OCI-LY7 (cell line): ENCODE measurements at regions not wholly inside any gene's neighbourhood (a gene's known extent, or its start where the extent isn't known, plus 50 kb on each side); places are given as distances from the start of the nearest gene placed in this dataset.

ENCODE experiments used
- BruUV-seq: library from RNA; stranded (reverse); fragments of 400-500 nt; replicated peaks from 2 replicates; lab custom pipeline; 2021; lab: Mats Ljungman, UMichigan
- CTCF ChIA-PET: fragments of 300-600 bp; sonication (Branson Sonifier 250); formaldehyde crosslinking; loops from one replicate; lab custom pipeline; 2022; ENCODE audit warnings: antibody characterized with exemption; ENCODE audit not compliant: unreplicated experiment; lab: Charles Lee
- POLR2A ChIA-PET: fragments of 300-600 bp; sonication (Branson Sonifier 250); formaldehyde crosslinking; loops from one replicate; lab custom pipeline; 2022; ENCODE audit warnings: antibody characterized with exemption; lab: Charles Lee
- DNase-seq: peaks from one replicate; pipeline ENCODE4 v3.0.0-alpha.2; 2015; ENCODE audit warnings: low spot score
- H2AFZ ChIP-seq: fragments of 200-600 bp; sonication (generic), shearing (Covaris generic); 2 replicates; pipeline ENCODE4 v1.6.1; 2014; ENCODE audit warnings: mild to moderate bottlenecking, antibody characterized with exemption, low read length, moderate library complexity
- H3K27ac ChIP-seq: fragments of 200-600 bp; sonication (generic); 2 replicates; pipeline ENCODE4 v1.5.1; 2014; ENCODE audit warnings: mixed run types, low read depth, mild to moderate bottlenecking, moderate library complexity, low read length, inconsistent platforms; ENCODE audit not compliant: poor library complexity, severe bottlenecking
- H3K36me3 ChIP-seq: fragments of 200-600 bp; sonication (generic); 2 replicates; pipeline ENCODE4 v1.6.1; 2014; ENCODE audit warnings: mild to moderate bottlenecking, antibody characterized with exemption, low read length, moderate library complexity, mixed read lengths; ENCODE audit not compliant: insufficient read depth
- H3K4me1 ChIP-seq: fragments of 200-600 bp; sonication (generic); 2 replicates; pipeline ENCODE4 v1.5.1; 2014; ENCODE audit warnings: mild to moderate bottlenecking, low read length; ENCODE audit not compliant: insufficient read depth, poor library complexity, severe bottlenecking
- H3K4me2 ChIP-seq: fragments of 200-600 bp; sonication (generic); 2 replicates; pipeline ENCODE4 v1.6.1; 2014; ENCODE audit warnings: mild to moderate bottlenecking, low read length
- H3K4me3 ChIP-seq: fragments of 200-600 bp; sonication (generic); 2 replicates; pipeline ENCODE4 v1.5.1; 2014; ENCODE audit warnings: mild to moderate bottlenecking, low read depth, low read length; ENCODE audit not compliant: poor library complexity, severe bottlenecking
- H3K79me2 ChIP-seq: fragments of 200-600 bp; sonication (generic); 2 replicates; pipeline ENCODE4 v1.6.1; 2016; ENCODE audit warnings: low read depth, mild to moderate bottlenecking, low read length, moderate library complexity, mixed read lengths; ENCODE audit not compliant: insufficient read depth
- H3K9me2 ChIP-seq: fragments of 200-600 bp; sonication (generic); 2 replicates; pipeline ENCODE4 v1.6.1; 2016; ENCODE audit warnings: mild to moderate bottlenecking, low read length, mixed read lengths; ENCODE audit not compliant: insufficient read depth
- H3K9me3 ChIP-seq: fragments of 200-600 bp; sonication (generic); 2 replicates; pipeline ENCODE4 v1.6.1; 2014; ENCODE audit warnings: mild to moderate bottlenecking, mixed run types, low read length, mixed read lengths
- H4K20me1 ChIP-seq: fragments of 200-600 bp; sonication (generic); 2 replicates; pipeline ENCODE4 v1.6.1; 2014; ENCODE audit warnings: mild to moderate bottlenecking, antibody characterized with exemption, low read length, moderate library complexity, mixed read lengths; ENCODE audit not compliant: insufficient read depth
- EZH2phosphoT487 ChIP-seq: fragments of 200-600 bp; sonication (generic); IDR thresholded peaks from 2 replicates; pipeline ENCODE4 v1.6.1; 2018; ENCODE audit warnings: low read depth, borderline replicate concordance, mild to moderate bottlenecking, mixed run types, antibody characterized with exemption, low read length, moderate library complexity, mixed read lengths
- intact Hi-C: fragments of 100-400 bp; cut with micrococcal nuclease; formaldehyde crosslinking; loops from one replicate; pipeline ENCODE4 v1.10.0; 2022; ENCODE audit not compliant: unreplicated experiment
- TF ChIP-seq, protein P1 (sequence below): fragments of 200-600 bp; sonication (generic); conservative IDR thresholded peaks from 2 replicates; pipeline ENCODE4 v1.5.1; 2014; ENCODE audit warnings: mild to moderate bottlenecking, antibody characterized with exemption, low read length, moderate library complexity, mixed read lengths

DNA sequence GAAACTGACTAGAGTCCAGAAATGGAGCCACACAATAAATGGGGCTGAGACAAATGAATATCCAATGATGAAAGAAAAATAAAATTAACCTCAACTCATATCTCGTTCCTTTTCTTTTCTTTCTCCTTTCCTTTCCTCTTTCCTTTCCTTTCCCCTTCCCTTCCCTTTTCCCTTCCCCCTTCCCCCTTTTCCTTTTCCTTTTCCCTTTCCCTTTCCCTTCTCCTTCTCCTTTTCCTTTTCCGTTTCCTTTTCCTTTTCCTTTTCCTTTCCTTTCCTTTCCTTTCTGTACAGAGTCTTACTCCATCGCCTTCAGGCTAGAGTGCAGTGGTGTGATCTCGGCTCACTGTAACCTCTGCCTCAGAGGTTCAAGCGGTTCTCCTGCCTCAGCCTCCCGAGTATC lies 146.3 kb downstream of the RTL9 start:
- Histone ChIP-seq H3K4me1 (no peaks in the 10 kb centered on the region), H2AFZ (no peak overlapping the region), H4K20me1 (no peaks in the 10 kb centered on the region), H3K4me3 (no peak overlapping the region), H3K36me3 (no peaks in the 10 kb centered on the region), H3K9me2 (no peaks in the 10 kb centered on the region), H3K79me2 (no peaks in the 10 kb centered on the region), H3K27ac (no peak overlapping the region), H3K4me2 (no peak overlapping the region), H3K9me3 (no peaks in the 10 kb centered on the region)
- BruUV-seq: no TSS peak
- POLR2A ChIA-PET: no interaction called here
- CTCF ChIA-PET: no interaction called here
- intact Hi-C loops: no loop called here
- DNase-seq: no peak
- TF ChIP-seq EZH2phosphoT487: no peak
- TF ChIP-seq, protein P1, sequence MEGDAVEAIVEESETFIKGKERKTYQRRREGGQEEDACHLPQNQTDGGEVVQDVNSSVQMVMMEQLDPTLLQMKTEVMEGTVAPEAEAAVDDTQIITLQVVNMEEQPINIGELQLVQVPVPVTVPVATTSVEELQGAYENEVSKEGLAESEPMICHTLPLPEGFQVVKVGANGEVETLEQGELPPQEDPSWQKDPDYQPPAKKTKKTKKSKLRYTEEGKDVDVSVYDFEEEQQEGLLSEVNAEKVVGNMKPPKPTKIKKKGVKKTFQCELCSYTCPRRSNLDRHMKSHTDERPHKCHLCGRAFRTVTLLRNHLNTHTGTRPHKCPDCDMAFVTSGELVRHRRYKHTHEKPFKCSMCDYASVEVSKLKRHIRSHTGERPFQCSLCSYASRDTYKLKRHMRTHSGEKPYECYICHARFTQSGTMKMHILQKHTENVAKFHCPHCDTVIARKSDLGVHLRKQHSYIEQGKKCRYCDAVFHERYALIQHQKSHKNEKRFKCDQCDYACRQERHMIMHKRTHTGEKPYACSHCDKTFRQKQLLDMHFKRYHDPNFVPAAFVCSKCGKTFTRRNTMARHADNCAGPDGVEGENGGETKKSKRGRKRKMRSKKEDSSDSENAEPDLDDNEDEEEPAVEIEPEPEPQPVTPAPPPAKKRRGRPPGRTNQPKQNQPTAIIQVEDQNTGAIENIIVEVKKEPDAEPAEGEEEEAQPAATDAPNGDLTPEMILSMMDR: no peak

DNA sequence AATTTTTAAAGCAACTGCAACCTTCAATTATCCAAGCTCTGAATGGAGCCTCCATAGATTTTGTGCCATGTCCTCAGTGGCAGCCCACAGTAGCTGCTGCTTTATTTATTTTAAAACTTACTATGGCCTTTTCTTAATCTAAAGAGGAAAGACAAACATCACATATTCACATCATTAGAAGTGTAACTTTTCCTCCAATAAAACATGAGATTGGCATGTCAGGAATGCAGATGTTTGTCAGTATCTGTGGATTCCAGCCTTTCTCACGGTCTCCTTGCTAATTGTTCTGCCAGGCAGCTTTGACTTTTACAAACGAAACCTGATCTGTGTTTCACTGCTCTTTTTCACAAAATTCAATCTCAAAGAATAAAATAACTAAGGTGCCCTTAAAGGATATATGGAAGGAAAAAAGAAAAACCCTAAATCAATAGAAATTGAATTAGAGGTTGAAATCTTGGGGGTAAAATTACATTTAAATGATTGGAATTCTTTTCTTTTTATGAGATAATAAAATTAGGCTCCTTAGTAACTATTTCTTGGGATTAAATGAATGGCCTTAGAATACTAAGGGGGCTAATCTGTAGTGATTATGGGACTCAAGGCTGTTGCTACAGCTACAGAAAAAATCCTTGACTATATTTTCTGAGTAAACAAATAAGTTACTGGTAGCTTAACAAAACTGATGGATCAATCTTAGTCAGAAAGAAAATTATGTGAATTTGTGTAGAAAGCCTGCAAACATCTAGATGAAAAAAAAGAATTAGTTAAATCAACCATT lies 151.3 kb downstream of the RTL9 start:
- Histone ChIP-seq H3K4me3 (no peak overlapping the region), H3K36me3 (no peaks in the 10 kb centered on the region), H3K4me2 (no peak overlapping the region), H3K79me2 (no peaks in the 10 kb centered on the region), H2AFZ (no peak overlapping the region), H3K27ac (no peak overlapping the region), H3K9me3 (no peaks in the 10 kb centered on the region), H4K20me1 (no peaks in the 10 kb centered on the region), H3K4me1 (no peaks in the 10 kb centered on the region), H3K9me2 (no peaks in the 10 kb centered on the region)
- BruUV-seq: no TSS peak
- no peak for TF ChIP-seq EZH2phosphoT487
- TF ChIP-seq, protein P1: no peak
- POLR2A ChIA-PET: interaction anchor here (0.8 kb wide), 1 partner anchor 8 kb away, joined by 3 read pairs; no protein-coding TSS in a partner anchor
- CTCF ChIA-PET: no interaction called here
- intact Hi-C loops: no loop called here
- DNase-seq: no peak

DNA sequence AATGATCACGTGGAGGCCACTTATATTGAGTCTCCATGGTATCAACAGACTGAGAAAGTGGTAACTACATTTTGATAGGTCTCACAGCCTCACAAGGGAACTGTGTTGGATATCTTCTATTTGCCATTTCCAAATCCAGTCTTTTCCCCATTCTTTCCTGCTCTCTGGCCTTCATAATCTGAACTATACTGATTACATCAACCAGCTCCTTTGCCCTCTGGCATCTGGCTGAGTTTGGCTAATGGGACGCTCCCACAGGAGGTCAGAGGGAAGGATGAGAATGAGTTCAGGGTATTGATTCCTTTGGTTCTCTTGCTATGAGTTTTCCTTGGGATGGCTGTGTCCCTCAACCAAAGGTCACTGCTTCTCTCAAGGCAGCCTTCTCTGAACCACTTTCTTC lies 152.6 kb downstream of the RTL9 start:
- CTCF ChIA-PET: no interaction called here
- no peak overlapping the region for H3K4me3 ChIP-seq
- no peaks in the 10 kb centered on the region for H3K9me3 ChIP-seq
- H3K27ac ChIP-seq: no peak overlapping the region
- DNase-seq: no peak
- BruUV-seq: no TSS peak
- no peaks in the 10 kb centered on the region for H3K79me2 ChIP-seq
- POLR2A ChIA-PET: no interaction called here
- H3K4me2 ChIP-seq: no peak overlapping the region
- no peaks in the 10 kb centered on the region for H3K9me2 ChIP-seq
- no peaks in the 10 kb centered on the region for H3K4me1 ChIP-seq
- no peak overlapping the region for H2AFZ ChIP-seq
- intact Hi-C loops: no loop called here
- H3K36me3 ChIP-seq: no peaks in the 10 kb centered on the region
- no peaks in the 10 kb centered on the region for H4K20me1 ChIP-seq
- TF ChIP-seq, protein P1: no peak
- TF ChIP-seq EZH2phosphoT487: no peak
